HG03280 (cell line): ENCODE measurements at regions not wholly inside any gene's neighbourhood (a gene's known extent, or its start where the extent isn't known, plus 50 kb on each side); places are given as distances from the start of the nearest gene placed in this dataset.
"Not testable (repeated sequence)": the region's sequence is repeated elsewhere in the genome, so short reads cannot be mapped to it uniquely, and the experiment has no call there.

Source experiments
- ATAC-seq: cut with Tn5 transposase; IDR thresholded peaks from one replicate; pipeline ENCODE4 v1.9.1; 2021; ENCODE audit warnings: mild to moderate bottlenecking, moderate library complexity; ENCODE audit not compliant: unreplicated experiment

- ATAC-seq = no peak
Observed at GRCh38 chr16:65283181-65283651, 161.4 kb upstream of the CDH11 start.

DNA sequence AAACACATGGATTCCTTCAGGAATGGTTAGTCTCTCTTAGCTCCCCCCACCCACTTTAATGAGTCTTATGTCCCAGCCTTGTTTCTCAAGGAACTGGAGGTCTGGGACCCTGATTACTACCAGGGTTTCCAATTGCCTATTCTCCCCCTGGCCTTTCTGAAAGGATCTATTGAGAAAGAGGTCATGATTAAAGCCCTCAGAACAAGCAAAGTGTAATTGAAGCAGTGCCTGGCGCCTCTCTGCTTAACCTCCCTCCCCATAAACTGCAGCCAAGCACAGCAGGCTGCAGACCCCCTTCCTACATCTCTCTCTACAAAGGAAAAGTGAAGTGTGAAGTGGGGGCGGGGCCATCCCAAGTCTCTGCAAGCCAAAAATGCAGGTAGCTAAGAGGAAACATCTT, 159.7 kb upstream of the CDH11 start:
- ATAC-seq = no peak

DNA sequence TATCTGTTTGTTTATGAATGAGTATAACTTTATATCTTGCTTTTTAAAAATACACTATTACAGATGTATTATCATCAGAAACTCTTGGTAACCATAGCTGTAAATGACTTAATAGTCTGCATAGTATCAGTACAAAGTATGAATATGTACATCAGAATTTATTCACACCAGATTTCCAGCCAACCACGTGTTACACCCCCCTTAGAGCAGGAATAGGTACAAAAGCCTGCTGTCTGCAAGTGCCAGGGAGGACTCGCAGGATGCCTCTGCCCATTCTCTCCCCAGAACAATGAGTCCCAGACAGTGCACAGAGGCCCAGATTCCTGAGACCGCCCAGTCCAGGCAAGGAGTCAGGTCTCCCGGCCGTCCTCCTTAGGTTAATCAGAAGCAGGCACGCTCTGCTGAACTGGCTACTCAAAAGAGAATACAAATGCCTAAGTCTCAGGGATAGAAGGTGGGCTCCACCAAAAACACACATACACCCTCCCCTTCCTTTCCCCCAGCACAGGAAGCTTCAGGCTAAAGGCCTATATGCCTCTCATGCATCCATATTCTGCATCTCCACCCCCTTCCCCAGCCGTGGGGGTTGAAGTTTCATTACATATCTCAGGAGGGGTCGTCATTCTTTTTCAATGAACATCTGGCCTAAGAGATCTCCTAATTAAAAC, 159.1 kb upstream of the CDH11 start:
- ATAC-seq = no peak

DNA sequence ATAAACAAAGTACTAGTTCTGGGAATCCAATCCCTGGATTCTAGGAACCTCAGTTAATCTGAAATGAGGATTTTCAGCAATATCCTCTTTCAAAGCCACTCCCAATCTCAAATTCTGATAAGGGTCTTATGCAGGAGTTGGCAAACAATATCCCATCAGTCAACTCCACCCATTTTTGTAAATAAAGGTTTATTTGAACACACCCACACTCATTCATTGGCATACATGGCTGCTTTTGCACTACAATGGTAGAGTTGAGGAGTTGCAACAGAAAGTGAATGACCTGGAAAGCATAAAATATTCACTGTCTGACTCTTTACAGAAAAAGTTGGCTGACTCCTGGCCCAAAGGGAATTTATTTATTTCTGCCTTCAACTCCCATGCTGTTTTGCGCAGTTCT, 157.7 kb upstream of the CDH11 start:
- ATAC-seq = no peak

- no peak for ATAC-seq
Observed at GRCh38 chr16:65278874-65279273, 157.0 kb upstream of the CDH11 start.

- ATAC-seq = no peak
Observed at GRCh38 chr16:65274566-65274965, 152.7 kb upstream of the CDH11 start.

DNA sequence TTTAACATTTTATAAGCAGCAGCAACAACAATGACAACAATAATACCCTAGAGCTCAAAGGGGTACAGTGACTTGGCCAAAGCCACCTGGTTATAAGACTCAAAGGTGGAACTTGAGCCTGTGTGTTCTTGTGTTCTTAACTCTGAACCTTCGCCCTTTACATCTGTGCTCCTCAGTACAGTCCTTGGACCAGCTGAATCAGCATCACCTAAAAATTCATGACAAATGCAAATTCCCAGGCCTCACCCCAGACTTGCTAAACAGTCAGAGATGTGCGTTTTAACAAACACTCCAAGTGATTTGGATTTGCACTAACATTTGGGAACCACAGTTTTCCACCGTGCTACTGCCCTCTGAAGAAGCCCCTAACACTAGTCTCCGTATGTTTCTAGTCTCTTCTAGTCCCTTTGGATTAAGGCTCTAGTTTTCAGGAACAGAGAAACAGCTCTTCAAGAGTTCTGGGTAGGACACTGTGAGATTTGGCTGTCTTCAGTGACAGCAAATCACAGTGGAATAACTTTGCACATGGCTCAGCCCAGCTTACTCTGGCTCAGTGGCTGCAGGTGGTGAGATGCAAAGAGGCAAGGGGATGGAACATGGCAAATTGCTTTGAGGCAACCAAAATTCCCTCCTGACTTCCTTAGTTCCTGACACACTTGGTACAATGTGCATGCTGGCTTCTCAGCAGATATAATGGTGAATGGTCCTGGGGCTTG, 151.0 kb upstream of the CDH11 start:
- no peak for ATAC-seq

GRCh38 chr16:65271996-65272395, 150.1 kb upstream of the CDH11 start:
- no peak for ATAC-seq

DNA sequence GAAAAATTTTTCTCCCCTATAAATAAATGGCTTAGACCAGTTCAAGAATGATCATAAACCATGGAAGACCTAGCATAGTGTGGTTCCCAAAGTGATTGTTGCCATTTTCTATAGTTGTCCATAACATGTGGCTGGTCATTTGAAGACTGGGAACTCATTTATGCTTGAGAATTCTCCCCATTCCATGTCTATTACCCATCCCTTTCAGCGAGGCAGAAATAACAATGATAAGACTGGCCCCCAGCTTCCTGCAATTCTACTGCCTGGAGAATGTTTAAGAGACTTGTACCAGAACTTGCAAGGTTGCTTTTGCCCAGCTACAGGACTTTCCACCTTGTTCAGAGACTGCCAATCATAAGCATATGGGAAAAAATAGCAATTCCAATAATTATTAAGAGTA, 146.5 kb upstream of the CDH11 start:
- no peak for ATAC-seq

DNA sequence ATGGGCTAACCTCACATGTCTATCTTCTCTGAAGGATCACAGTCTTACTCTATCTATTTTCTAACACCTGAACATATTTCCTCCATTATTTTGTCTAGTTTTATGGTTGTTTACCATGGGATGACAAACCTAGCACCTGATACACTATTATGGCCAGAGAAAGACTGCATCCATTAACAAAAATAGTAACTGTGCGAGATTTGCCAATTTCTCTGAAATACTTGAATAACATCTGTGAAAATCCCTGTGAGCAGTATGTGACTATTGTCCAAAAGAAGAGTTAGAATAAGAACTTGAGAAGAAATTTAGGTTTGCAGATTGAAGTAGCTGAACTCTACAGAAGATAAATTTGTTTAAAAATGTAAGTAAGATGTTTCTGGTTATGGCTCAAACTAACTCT, 142.0 kb upstream of the CDH11 start:
- no peak for ATAC-seq

DNA sequence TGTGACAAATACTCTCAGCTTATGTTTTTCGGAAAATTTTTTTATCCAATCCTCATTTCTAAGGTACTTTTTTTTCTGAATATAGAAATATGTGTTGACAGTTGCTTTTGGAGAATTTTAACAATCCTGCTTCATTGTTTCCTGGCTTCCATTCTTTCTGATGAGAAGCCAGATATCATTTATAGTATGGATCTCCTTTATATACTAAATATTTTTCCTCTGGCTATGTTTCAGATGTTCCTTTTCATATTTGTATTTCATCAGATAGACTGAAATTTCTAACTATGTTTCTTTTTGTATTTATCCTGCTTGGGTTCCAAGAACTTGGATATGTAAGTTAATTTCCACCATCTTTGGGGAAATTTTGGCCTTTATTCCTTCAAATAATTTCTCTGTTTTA, 138.9 kb upstream of the CDH11 start:
- ATAC-seq = no peak

- no peak for ATAC-seq
Observed at GRCh38 chr16:65254144-65254543, 132.3 kb upstream of the CDH11 start.

DNA sequence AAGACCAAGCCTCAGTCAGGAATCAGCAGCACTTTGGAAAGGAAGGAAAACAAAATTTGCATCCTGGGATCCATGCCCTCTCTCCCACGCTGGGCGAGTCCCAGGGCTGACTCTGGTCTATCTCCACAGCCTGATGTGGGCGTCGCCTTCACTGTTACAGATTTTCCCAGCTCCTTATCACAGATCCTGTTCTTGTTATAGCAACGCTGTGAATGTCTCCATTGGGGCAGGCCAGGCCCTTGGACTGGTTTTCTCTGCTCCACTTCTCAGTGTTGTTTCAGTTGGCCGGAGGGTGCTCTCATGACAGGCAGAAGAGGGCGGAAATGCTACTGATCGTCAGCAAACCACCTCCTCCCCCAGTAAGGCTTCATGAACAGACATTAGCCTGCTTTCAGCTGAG, 127.9 kb upstream of the CDH11 start:
- no peak for ATAC-seq

DNA sequence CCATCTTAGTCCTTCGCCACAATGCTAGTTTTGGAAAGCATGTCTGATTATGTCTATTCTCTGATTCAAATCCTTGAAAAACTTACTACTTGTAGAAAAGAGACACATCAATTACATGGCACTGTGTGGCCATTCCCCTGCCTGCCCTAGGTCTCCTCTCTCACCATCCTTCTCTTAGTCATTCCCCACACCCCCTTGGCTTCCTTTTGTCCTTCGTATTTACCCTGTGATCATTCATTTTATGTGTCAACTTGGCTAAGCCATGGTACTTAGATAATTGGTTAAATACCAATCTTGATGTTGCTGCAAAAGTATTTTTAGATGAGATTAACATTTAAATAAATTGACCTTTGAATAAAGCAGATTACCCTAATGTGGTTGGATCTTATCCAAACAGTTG, 122.9 kb upstream of the CDH11 start:
- no peak for ATAC-seq

DNA sequence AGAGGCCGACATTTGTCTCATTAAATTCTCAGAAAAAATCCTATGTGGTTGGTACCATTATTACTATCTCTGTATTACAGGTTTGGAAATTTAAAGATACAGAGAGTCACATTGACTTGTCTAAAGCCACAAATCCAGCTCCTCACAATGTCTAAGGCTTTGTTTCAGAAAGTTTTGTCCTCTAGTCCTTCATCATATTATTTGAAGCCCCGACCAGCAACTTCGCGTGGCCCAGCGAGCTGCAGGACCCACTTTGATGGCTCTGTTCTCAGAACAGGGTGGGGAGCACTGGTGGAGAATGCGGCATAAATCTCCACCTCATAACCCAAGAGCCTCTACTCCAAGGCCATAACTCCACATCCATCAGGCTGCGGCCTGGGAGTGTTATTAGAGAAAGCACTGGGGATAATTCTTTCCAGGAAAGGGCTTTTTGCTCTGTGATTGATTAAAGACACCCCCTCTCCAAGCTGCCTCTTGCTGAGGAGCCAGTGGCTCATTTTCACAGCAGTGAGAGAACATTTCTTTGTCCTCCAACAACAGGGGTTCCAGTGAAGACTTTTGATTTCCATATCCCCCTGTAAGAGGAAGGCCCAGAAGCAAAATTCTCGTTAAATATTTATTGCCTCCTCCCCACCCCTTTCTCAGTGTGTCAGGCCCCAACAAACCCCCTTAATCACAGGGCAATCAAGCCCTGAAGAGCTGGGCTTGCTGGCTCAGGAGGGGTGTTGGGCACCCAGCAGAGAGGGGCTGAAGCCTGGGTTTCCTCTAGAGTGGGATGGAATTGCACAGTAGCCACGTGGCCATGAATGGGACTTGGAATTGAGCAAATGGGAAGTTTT, 113.7 kb upstream of the CDH11 start:
- no peak for ATAC-seq

- not testable (repeated sequence) for ATAC-seq
Observed at GRCh38 chr16:65234721-65235320, 113.0 kb upstream of the CDH11 start.

DNA sequence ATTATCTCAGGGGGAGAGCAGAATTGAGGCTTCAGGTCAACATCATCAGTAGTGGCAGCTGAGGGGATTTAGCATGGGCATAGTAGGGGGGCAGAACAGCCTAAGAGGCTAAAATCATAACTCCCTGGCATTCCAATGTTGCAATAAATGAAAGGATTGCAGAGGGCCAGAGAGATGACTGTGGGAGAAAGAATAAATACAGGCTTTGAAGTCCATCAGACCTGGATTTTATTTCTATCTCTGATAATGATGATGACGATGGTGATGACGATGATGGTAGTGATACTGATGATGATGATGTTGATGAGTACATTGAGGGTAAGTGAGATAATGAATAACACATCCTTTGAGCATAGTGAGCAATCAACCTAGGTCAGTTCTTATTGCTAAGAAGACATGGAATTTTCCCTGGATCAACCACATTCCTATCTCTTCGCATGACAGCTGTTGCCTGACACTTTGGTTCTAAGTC, 107.4 kb upstream of the CDH11 start:
- no peak for ATAC-seq

- ATAC-seq = no peak
Observed at GRCh38 chr16:65227150-65227835, 105.4 kb upstream of the CDH11 start.

DNA sequence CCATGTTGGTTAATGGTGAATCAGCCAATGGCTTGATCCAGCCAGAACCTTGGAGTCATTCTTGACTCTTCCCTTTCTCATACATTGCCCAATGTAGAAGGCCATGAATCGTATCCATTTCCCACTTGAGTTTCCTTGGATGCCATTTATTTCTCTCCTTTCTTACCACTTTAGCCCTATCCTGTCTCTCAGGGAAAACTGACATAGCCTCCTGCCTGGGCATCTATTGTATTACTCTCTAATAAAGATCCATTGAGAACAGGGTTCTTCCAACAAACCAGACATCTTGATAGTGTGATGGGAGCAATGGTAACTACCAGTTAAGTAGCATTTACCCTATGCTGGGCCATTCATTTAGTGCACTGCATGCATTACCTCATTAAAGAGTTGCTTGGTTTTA, 104.2 kb upstream of the CDH11 start:
- ATAC-seq = no peak

- ATAC-seq = no peak
Observed at GRCh38 chr16:65225488-65225887, 103.6 kb upstream of the CDH11 start.

DNA sequence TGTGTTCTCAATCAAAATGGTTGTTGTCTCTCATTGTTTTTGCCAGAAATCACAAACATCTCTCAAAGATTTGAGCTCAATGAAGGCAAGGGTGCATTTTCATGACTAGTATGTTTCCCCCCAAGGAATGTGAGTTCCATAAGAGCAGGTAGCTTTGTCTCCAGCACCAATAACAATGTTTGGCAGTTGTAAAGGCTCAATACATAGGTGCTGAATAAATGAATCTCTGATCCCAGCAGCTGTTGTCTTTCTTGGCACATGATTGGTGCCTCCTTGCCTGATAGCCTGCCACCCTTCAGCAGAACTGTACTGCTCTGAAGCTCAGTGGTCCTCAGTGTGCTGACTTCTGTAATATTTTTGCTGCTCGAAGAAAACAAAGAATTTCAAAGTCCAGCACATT, 103.1 kb upstream of the CDH11 start:
- no peak for ATAC-seq
